Right forelimb (tissue), 1 donor: ENCODE measurements at regions not wholly inside any gene's neighbourhood (a gene's known extent, or its start where the extent isn't known, plus 50 kb on each side); places are given as distances from the start of the nearest gene placed in this dataset.

Experiments
- DNase-seq: peaks from one replicate; pipeline ENCODE4 v3.0.0-alpha.2; 2018

- no peak for DNase-seq
These were observed 450.4 kb downstream of the BRD1 start for GRCh38 chr22:49377306-49377705.

GRCh38 chr22:49373801-49374226, 453.9 kb downstream of the BRD1 start:
- no peak for DNase-seq

GRCh38 chr22:49373289-49373666, 454.4 kb downstream of the BRD1 start:
- DNase-seq: no peak

- no peak for DNase-seq
These were observed 455.0 kb downstream of the BRD1 start for GRCh38 chr22:49372530-49373288.

GRCh38 chr22:49372111-49372529, 455.6 kb downstream of the BRD1 start:
- no peak for DNase-seq

- no peak for DNase-seq
These were observed 456.2 kb downstream of the BRD1 start for GRCh38 chr22:49371325-49372110.

- DNase-seq: no peak
These were observed 456.9 kb downstream of the BRD1 start for GRCh38 chr22:49370627-49371301.

GRCh38 chr22:49369726-49370626, 457.7 kb downstream of the BRD1 start:
- no peak for DNase-seq

- DNase-seq: no peak
These were observed 458.5 kb downstream of the BRD1 start for GRCh38 chr22:49368976-49369725.

- no peak for DNase-seq
These were observed 459.3 kb downstream of the BRD1 start for GRCh38 chr22:49368221-49368975.

GRCh38 chr22:49367041-49367697, 460.5 kb downstream of the BRD1 start:
- no peak for DNase-seq

GRCh38 chr22:49366437-49366836, 461.2 kb downstream of the BRD1 start:
- no peak for DNase-seq

GRCh38 chr22:49365910-49366309, 461.8 kb downstream of the BRD1 start:
- DNase-seq: no peak

GRCh38 chr22:49365191-49365837, 462.4 kb downstream of the BRD1 start:
- DNase-seq: no peak

GRCh38 chr22:49364398-49364797, 463.3 kb downstream of the BRD1 start:
- DNase-seq: no peak

GRCh38 chr22:49363526-49364230, 464.0 kb downstream of the BRD1 start:
- no peak for DNase-seq

GRCh38 chr22:49362211-49362839, 465.3 kb downstream of the BRD1 start:
- no peak for DNase-seq

- no peak for DNase-seq
These were observed 466.5 kb downstream of the BRD1 start for GRCh38 chr22:49361164-49361563.

GRCh38 chr22:49360746-49361145, 466.9 kb downstream of the BRD1 start:
- DNase-seq: no peak
